ENCODE measurements at regions not wholly inside any gene's neighbourhood (a gene's known extent, or its start where the extent isn't known, plus 50 kb on each side); places are given as distances from the start of the nearest gene placed in this dataset.
"Not testable (repeated sequence)": the region's sequence is repeated elsewhere in the genome, so short reads cannot be mapped to it uniquely, and the experiment has no call there.

DNA sequence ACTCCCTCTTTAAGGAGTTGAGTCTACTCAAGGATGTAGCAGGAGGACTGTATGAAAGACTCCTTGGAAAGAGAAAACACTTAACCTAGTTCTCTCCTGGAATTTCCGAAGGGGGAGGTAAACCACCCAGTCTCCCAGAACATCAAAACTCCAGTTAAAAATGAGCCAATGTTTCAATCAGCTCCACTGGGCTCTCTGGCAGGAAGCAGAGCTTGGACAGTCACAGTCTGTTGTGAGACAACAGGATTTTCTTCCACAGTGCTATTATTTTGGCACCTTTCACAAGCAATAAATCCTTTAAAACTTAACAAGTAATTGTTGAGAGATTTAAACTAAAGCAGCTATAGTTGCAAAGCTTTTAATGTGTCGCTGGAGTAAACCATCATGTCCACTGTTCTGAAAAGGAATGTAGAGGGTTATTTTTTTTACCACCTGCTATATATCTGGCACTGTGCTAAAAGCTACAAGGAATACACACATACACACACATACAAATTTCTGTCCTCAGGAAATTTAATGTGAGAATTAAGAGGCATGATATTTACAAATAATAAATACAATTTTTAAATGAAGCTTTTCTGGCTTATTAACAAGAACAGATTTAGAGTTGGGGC, 229.2 kb upstream of the INTU start:
- TF ChIP-seq, protein P1, sequence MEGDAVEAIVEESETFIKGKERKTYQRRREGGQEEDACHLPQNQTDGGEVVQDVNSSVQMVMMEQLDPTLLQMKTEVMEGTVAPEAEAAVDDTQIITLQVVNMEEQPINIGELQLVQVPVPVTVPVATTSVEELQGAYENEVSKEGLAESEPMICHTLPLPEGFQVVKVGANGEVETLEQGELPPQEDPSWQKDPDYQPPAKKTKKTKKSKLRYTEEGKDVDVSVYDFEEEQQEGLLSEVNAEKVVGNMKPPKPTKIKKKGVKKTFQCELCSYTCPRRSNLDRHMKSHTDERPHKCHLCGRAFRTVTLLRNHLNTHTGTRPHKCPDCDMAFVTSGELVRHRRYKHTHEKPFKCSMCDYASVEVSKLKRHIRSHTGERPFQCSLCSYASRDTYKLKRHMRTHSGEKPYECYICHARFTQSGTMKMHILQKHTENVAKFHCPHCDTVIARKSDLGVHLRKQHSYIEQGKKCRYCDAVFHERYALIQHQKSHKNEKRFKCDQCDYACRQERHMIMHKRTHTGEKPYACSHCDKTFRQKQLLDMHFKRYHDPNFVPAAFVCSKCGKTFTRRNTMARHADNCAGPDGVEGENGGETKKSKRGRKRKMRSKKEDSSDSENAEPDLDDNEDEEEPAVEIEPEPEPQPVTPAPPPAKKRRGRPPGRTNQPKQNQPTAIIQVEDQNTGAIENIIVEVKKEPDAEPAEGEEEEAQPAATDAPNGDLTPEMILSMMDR (IDR thresholded peaks at IDR 0.05; ENCODE audit: low read depth, low read length): no peak
- H3K27ac ChIP-seq: no peak overlapping the region
- no peak overlapping the region for H3K4me3 ChIP-seq (ENCODE audit: low read depth, low read length)
- DNase-seq: no peak
- H3K27me3 ChIP-seq (ENCODE audit: insufficient read depth, low read depth, severe bottlenecking): no peaks in the 10 kb centered on the region
- no peaks in the 10 kb centered on the region for H3K36me3 ChIP-seq
- H3K9me3 ChIP-seq (ENCODE audit: severe bottlenecking): no peaks in the 10 kb centered on the region

GRCh38 chr4:127406187-127406586, 226.6 kb upstream of the INTU start:
- DNase-seq: no peak
- Histone ChIP-seq H3K4me3 (ENCODE audit: low read depth, low read length) (no peak overlapping the region), H3K36me3 (no peaks in the 10 kb centered on the region), H3K27ac (no peak overlapping the region), H3K27me3 (ENCODE audit: insufficient read depth, low read depth, severe bottlenecking) (no peaks in the 10 kb centered on the region), H3K9me3 (ENCODE audit: severe bottlenecking) (no peaks in the 10 kb centered on the region)
- TF ChIP-seq, protein P1 (IDR thresholded peaks at IDR 0.05; ENCODE audit: low read depth, low read length): no peak

- not testable (repeated sequence) for DNase-seq; H3K27ac ChIP-seq; H3K4me3 ChIP-seq (ENCODE audit: low read depth, low read length); H3K36me3 ChIP-seq; H3K27me3 ChIP-seq (ENCODE audit: insufficient read depth, low read depth, severe bottlenecking); H3K9me3 ChIP-seq (ENCODE audit: severe bottlenecking)
These were observed 225.2 kb upstream of the INTU start for GRCh38 chr4:127407572-127407971.

- DNase-seq: no peak
- H3K36me3 ChIP-seq: no peaks in the 10 kb centered on the region
- no peaks in the 10 kb centered on the region for H3K27me3 ChIP-seq (ENCODE audit: insufficient read depth, low read depth, severe bottlenecking)
- no peak overlapping the region for H3K27ac ChIP-seq
- no peak overlapping the region for H3K4me3 ChIP-seq (ENCODE audit: low read depth, low read length)
- TF ChIP-seq, protein P1 (IDR thresholded peaks at IDR 0.05; ENCODE audit: low read depth, low read length): no peak
- no peaks in the 10 kb centered on the region for H3K9me3 ChIP-seq (ENCODE audit: severe bottlenecking)
These were observed 222.6 kb upstream of the INTU start for GRCh38 chr4:127410201-127410600.

GRCh38 chr4:127410644-127411043, 222.1 kb upstream of the INTU start:
- DNase-seq: no peak
- Histone ChIP-seq H3K27me3 (ENCODE audit: insufficient read depth, low read depth, severe bottlenecking) (no peaks in the 10 kb centered on the region), H3K36me3 (no peaks in the 10 kb centered on the region), H3K27ac (no peak overlapping the region), H3K4me3 (ENCODE audit: low read depth, low read length) (no peak overlapping the region), H3K9me3 (ENCODE audit: severe bottlenecking) (no peaks in the 10 kb centered on the region)
- TF ChIP-seq, protein P1 (IDR thresholded peaks at IDR 0.05; ENCODE audit: low read depth, low read length): no peak

DNA sequence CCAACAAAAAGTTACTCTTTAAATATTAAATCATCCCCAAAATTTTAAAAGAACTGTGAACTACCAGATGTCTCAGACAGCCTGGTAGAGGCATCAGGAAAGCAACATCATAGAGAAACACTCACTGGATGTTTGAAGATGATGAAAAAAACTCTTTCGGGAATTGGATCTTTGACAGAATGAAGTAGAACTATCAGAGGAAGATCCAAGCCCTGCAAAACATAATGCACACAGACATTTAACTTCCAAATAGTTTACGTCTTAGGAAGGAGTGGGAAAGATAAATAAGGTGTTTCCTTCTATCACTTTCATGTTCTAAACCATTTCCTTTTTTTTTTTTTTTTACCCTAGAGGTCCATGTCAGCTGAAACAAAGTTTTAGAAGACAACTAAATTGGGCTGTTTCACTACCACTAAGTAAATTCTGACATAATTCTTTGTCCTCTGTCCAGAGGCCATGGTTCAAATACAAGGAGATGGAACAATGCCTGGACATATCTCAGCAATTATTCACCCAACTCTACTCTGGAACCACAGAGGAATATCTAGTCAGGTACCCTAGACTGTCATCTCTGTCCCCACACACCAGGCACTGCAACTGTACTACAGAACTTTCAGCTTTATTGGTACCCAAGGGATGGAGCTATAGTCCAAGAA, 217.7 kb upstream of the INTU start:
- no peaks in the 10 kb centered on the region for H3K36me3 ChIP-seq
- H3K9me3 ChIP-seq (ENCODE audit: severe bottlenecking): no peaks in the 10 kb centered on the region
- H3K27ac ChIP-seq: no peak overlapping the region
- TF ChIP-seq, protein P1 (IDR thresholded peaks at IDR 0.05; ENCODE audit: low read depth, low read length): no peak
- no peak for DNase-seq
- no peaks in the 10 kb centered on the region for H3K27me3 ChIP-seq (ENCODE audit: insufficient read depth, low read depth, severe bottlenecking)
- H3K4me3 ChIP-seq (ENCODE audit: low read depth, low read length): no peak overlapping the region
